HFF-Myc (cell line): ENCODE measurements at regions not wholly inside any gene's neighbourhood (a gene's known extent, or its start where the extent isn't known, plus 50 kb on each side); places are given as distances from the start of the nearest gene placed in this dataset.
"Not testable (repeated sequence)": the region's sequence is repeated elsewhere in the genome, so short reads cannot be mapped to it uniquely, and the experiment has no call there.

ENCODE experiments used
- DNase-seq: peaks from one replicate; pipeline ENCODE4 v3.0.0-alpha.2; 2011; ENCODE audit warnings: low read depth; ENCODE audit errors: extremely low read depth
- H3K4me3 ChIP-seq: replicated peaks from 2 replicates; pipeline ENCODE4 v1.5.1; 2011; ENCODE audit warnings: low read depth, mild to moderate bottlenecking, control low read depth, low read length
- CTCF ChIP-seq: IDR thresholded peaks from 2 replicates; pipeline ENCODE4 v1.5.1; 2012; ENCODE audit warnings: mild to moderate bottlenecking, low read depth, low read length, control low read depth; ENCODE audit errors: missing control alignments

GRCh38 chr6:125444006-125444923 is 142.5 kb upstream of the HDDC2 start:
- H3K4me3 ChIP-seq, result no peak overlapping the region
- no peak for TF ChIP-seq CTCF
- no peak for DNase-seq

- H3K4me3 ChIP-seq, result no peak overlapping the region
- DNase-seq, result no peak
- TF ChIP-seq CTCF, result no peak
Measured at GRCh38 chr6:125445054-125445453, 143.3 kb upstream of the HDDC2 start.

- TF ChIP-seq CTCF, result no peak
- no peak for DNase-seq
- H3K4me3 ChIP-seq, result no peak overlapping the region
Measured at GRCh38 chr6:125446011-125446410, 144.2 kb upstream of the HDDC2 start.

- no peak for DNase-seq
- no peak overlapping the region for H3K4me3 ChIP-seq
- TF ChIP-seq CTCF, result no peak
Measured at GRCh38 chr6:125451750-125452149, 150.0 kb upstream of the HDDC2 start.

GRCh38 chr6:125453516-125453915 is 151.7 kb upstream of the HDDC2 start:
- no peak for DNase-seq
- TF ChIP-seq CTCF, result no peak
- no peak overlapping the region for H3K4me3 ChIP-seq

GRCh38 chr6:125454351-125454750 is 152.6 kb upstream of the HDDC2 start:
- DNase-seq, result no peak
- no peak overlapping the region for H3K4me3 ChIP-seq
- no peak for TF ChIP-seq CTCF

GRCh38 chr6:125458493-125458892 is 156.7 kb upstream of the HDDC2 start:
- H3K4me3 ChIP-seq, DNase-seq: not testable (repeated sequence)

- not testable (repeated sequence) for H3K4me3 ChIP-seq, DNase-seq
Measured at GRCh38 chr6:125465332-125465731, 163.6 kb upstream of the HDDC2 start.
